ENCODE measurements at regions not wholly inside any gene's neighbourhood (a gene's known extent, or its start where the extent isn't known, plus 50 kb on each side); places are given as distances from the start of the nearest gene placed in this dataset.

- POLR2A ChIA-PET: no interaction called here
- no peak overlapping the region for H3K27ac Mint-ChIP-seq
These were observed 234.6 kb upstream of the CXCL12 start for GRCh38 chr10:44619521-44619920.

GRCh38 chr10:44619975-44620374, 235.1 kb upstream of the CXCL12 start:
- H3K27ac ChIP-seq (ENCODE audit: low read depth, low read length): no peak overlapping the region
- no peaks in the 10 kb centered on the region for H3K27me3 ChIP-seq (ENCODE audit: insufficient read depth, low read length, poor library complexity, severe bottlenecking)
- ChIA-PET CTCF (no interaction called here), POLR2A (no interaction called here)
- no peaks in the 10 kb centered on the region for H3K4me1 ChIP-seq (ENCODE audit: insufficient read depth, low read length)
- Mint-ChIP-seq H3K9me3 (peaks cover 0 to 9% (median 2%) of the 10 kb centered on the region in 5 donors), H3K27me3 (peaks cover 0 to 2% of the 10 kb centered on the region in 2 donors), H3K27ac (peak overlapping the region in 1 of 8 donors; percentile 58), H3K4me3 (no peak overlapping the region), H3K36me3 (no peaks in the 10 kb centered on the region), H3K4me1 (no peaks in the 10 kb centered on the region)
- H3K4me3 ChIP-seq (ENCODE audit: low read length): no peak overlapping the region
- DNase-seq: no peak
- H3K36me3 ChIP-seq (ENCODE audit: insufficient read depth, low read length): no peaks in the 10 kb centered on the region
- H3K9me3 ChIP-seq (ENCODE audit: low read length): no peaks in the 10 kb centered on the region

More at GRCh38 chr10:44619521-44619920, 234.6 kb upstream of the CXCL12 start:
- Histone ChIP-seq H3K36me3 (ENCODE audit: insufficient read depth, low read length) (no peaks in the 10 kb centered on the region), H3K9me3 (ENCODE audit: low read length) (no peaks in the 10 kb centered on the region), H3K27me3 (ENCODE audit: insufficient read depth, low read length, poor library complexity, severe bottlenecking) (no peaks in the 10 kb centered on the region), H3K27ac (ENCODE audit: low read depth, low read length) (no peak overlapping the region), H3K4me3 (ENCODE audit: low read length) (no peak overlapping the region), H3K4me1 (ENCODE audit: insufficient read depth, low read length) (no peaks in the 10 kb centered on the region)
- H3K27me3 Mint-ChIP-seq: peaks cover 0 to 2% of the 10 kb centered on the region in 2 donors
- CTCF ChIA-PET: no interaction called here
- peaks cover 0 to 9% (median 3%) of the 10 kb centered on the region in 5 donors for H3K9me3 Mint-ChIP-seq
- H3K36me3 Mint-ChIP-seq: no peaks in the 10 kb centered on the region
- H3K4me1 Mint-ChIP-seq: no peaks in the 10 kb centered on the region
- DNase-seq: no peak
- H3K4me3 Mint-ChIP-seq: no peak overlapping the region

- Mint-ChIP-seq H3K27me3 (no peaks in the 10 kb centered on the region), H3K36me3 (no peaks in the 10 kb centered on the region), H3K27ac (no peak overlapping the region), H3K4me3 (no peak overlapping the region), H3K9me3 (peaks cover 0 to 1% (median 0%) of the 10 kb centered on the region in 5 donors), H3K4me1 (no peaks in the 10 kb centered on the region)
- ChIA-PET CTCF (no interaction called here), POLR2A (no interaction called here)
- no peaks in the 10 kb centered on the region for H3K9me3 ChIP-seq (ENCODE audit: low read length)
- DNase-seq: no peak
- H3K4me1 ChIP-seq (ENCODE audit: insufficient read depth, low read length): no peaks in the 10 kb centered on the region
- H3K27ac ChIP-seq (ENCODE audit: low read depth, low read length): no peak overlapping the region
- H3K4me3 ChIP-seq (ENCODE audit: low read length): no peak overlapping the region
- H3K27me3 ChIP-seq (ENCODE audit: insufficient read depth, low read length, poor library complexity, severe bottlenecking): no peaks in the 10 kb centered on the region
- H3K36me3 ChIP-seq (ENCODE audit: insufficient read depth, low read length): no peaks in the 10 kb centered on the region
These were observed 242.9 kb upstream of the CXCL12 start for GRCh38 chr10:44627591-44628354.

GRCh38 chr10:44628921-44629320, 244.0 kb upstream of the CXCL12 start:
- no peaks in the 10 kb centered on the region for H3K36me3 Mint-ChIP-seq
- Histone ChIP-seq H3K27ac (ENCODE audit: low read depth, low read length) (no peak overlapping the region), H3K9me3 (ENCODE audit: low read length) (no peaks in the 10 kb centered on the region), H3K4me3 (ENCODE audit: low read length) (no peak overlapping the region), H3K36me3 (ENCODE audit: insufficient read depth, low read length) (no peaks in the 10 kb centered on the region), H3K4me1 (ENCODE audit: insufficient read depth, low read length) (no peaks in the 10 kb centered on the region), H3K27me3 (ENCODE audit: insufficient read depth, low read length, poor library complexity, severe bottlenecking) (no peaks in the 10 kb centered on the region)
- H3K4me3 Mint-ChIP-seq: no peak overlapping the region
- peaks cover 0 to 4% (median 0%) of the 10 kb centered on the region in 5 donors for H3K9me3 Mint-ChIP-seq
- DNase-seq: no peak
- H3K27ac Mint-ChIP-seq: no peak overlapping the region
- no peaks in the 10 kb centered on the region for H3K4me1 Mint-ChIP-seq
- no peaks in the 10 kb centered on the region for H3K27me3 Mint-ChIP-seq
- POLR2A ChIA-PET: no interaction called here
- CTCF ChIA-PET: no interaction called here

GRCh38 chr10:44635176-44635575, 250.3 kb upstream of the CXCL12 start:
- ChIA-PET POLR2A (no interaction called here), CTCF (no interaction called here)
- Histone ChIP-seq H3K9me3 (ENCODE audit: low read length) (no peaks in the 10 kb centered on the region), H3K27ac (ENCODE audit: low read depth, low read length) (no peak overlapping the region), H3K36me3 (ENCODE audit: insufficient read depth, low read length) (no peaks in the 10 kb centered on the region), H3K4me1 (ENCODE audit: insufficient read depth, low read length) (no peaks in the 10 kb centered on the region), H3K27me3 (ENCODE audit: insufficient read depth, low read length, poor library complexity, severe bottlenecking) (no peaks in the 10 kb centered on the region), H3K4me3 (ENCODE audit: low read length) (no peak overlapping the region)
- Mint-ChIP-seq H3K4me1 (no peaks in the 10 kb centered on the region), H3K27me3 (no peaks in the 10 kb centered on the region), H3K4me3 (no peak overlapping the region), H3K27ac (no peak overlapping the region), H3K36me3 (peaks cover 0 to 1% (median 0%) of the 10 kb centered on the region in 3 donors), H3K9me3 (peaks cover 0 to 7% (median 1%) of the 10 kb centered on the region in 5 donors)
- DNase-seq: no peak

GRCh38 chr10:44636625-44637024, 251.7 kb upstream of the CXCL12 start:
- no peaks in the 10 kb centered on the region for H3K4me1 ChIP-seq (ENCODE audit: insufficient read depth, low read length)
- H3K27me3 Mint-ChIP-seq: no peaks in the 10 kb centered on the region
- H3K4me3 Mint-ChIP-seq: no peak overlapping the region
- DNase-seq: no peak
- ChIA-PET POLR2A (no interaction called here), CTCF (no interaction called here)
- H3K4me1 Mint-ChIP-seq: no peaks in the 10 kb centered on the region
- no peaks in the 10 kb centered on the region for H3K27me3 ChIP-seq (ENCODE audit: insufficient read depth, low read length, poor library complexity, severe bottlenecking)
- H3K27ac Mint-ChIP-seq: no peak overlapping the region
- no peaks in the 10 kb centered on the region for H3K9me3 ChIP-seq (ENCODE audit: low read length)
- H3K36me3 ChIP-seq (ENCODE audit: insufficient read depth, low read length): no peaks in the 10 kb centered on the region
- H3K4me3 ChIP-seq (ENCODE audit: low read length): no peak overlapping the region
- no peak overlapping the region for H3K27ac ChIP-seq (ENCODE audit: low read depth, low read length)
- peaks cover 0 to 1% (median 0%) of the 10 kb centered on the region in 3 donors for H3K36me3 Mint-ChIP-seq
- peaks cover 0 to 7% (median 2%) of the 10 kb centered on the region in 5 donors for H3K9me3 Mint-ChIP-seq

- no peaks in the 10 kb centered on the region for H3K9me3 ChIP-seq (ENCODE audit: low read length)
- H3K27ac ChIP-seq (ENCODE audit: low read depth, low read length): no peak overlapping the region
- ChIA-PET POLR2A (no interaction called here), CTCF (no interaction called here)
- no peaks in the 10 kb centered on the region for H3K36me3 ChIP-seq (ENCODE audit: insufficient read depth, low read length)
- H3K4me1 Mint-ChIP-seq: no peaks in the 10 kb centered on the region
- H3K4me1 ChIP-seq (ENCODE audit: insufficient read depth, low read length): no peaks in the 10 kb centered on the region
- no peak overlapping the region for H3K4me3 ChIP-seq (ENCODE audit: low read length)
- DNase-seq: no peak
- peaks cover 0 to 1% (median 0%) of the 10 kb centered on the region in 3 donors for H3K36me3 Mint-ChIP-seq
- H3K27ac Mint-ChIP-seq: no peak overlapping the region
- peaks cover 2 to 7% (median 4%) of the 10 kb centered on the region in 5 donors for H3K9me3 Mint-ChIP-seq
- H3K27me3 ChIP-seq (ENCODE audit: insufficient read depth, low read length, poor library complexity, severe bottlenecking): no peaks in the 10 kb centered on the region
- no peak overlapping the region for H3K4me3 Mint-ChIP-seq
- no peaks in the 10 kb centered on the region for H3K27me3 Mint-ChIP-seq
These were observed 255.5 kb upstream of the CXCL12 start for GRCh38 chr10:44640429-44640828.

- H3K36me3 Mint-ChIP-seq: no peaks in the 10 kb centered on the region
- CTCF ChIA-PET: no interaction called here
- no peak for DNase-seq
These were observed 262.6 kb upstream of the CXCL12 start for GRCh38 chr10:44647473-44647872.

More at GRCh38 chr10:44647473-44647872, 262.6 kb upstream of the CXCL12 start:
- H3K27me3 ChIP-seq (ENCODE audit: insufficient read depth, low read length, poor library complexity, severe bottlenecking): no peaks in the 10 kb centered on the region
- H3K4me3 ChIP-seq (ENCODE audit: low read length): no peak overlapping the region
- no peaks in the 10 kb centered on the region for H3K36me3 ChIP-seq (ENCODE audit: insufficient read depth, low read length)
- no peaks in the 10 kb centered on the region for H3K4me1 ChIP-seq (ENCODE audit: insufficient read depth, low read length)
- no peaks in the 10 kb centered on the region for H3K9me3 ChIP-seq (ENCODE audit: low read length)
- H3K9me3 Mint-ChIP-seq: peaks cover 0 to 8% (median 3%) of the 10 kb centered on the region in 5 donors
- POLR2A ChIA-PET: no interaction called here
- H3K27ac Mint-ChIP-seq: no peak overlapping the region
- no peak overlapping the region for H3K27ac ChIP-seq (ENCODE audit: low read depth, low read length)
- H3K4me1 Mint-ChIP-seq: no peaks in the 10 kb centered on the region
- no peak overlapping the region for H3K4me3 Mint-ChIP-seq
- peaks cover 0 to 3% of the 10 kb centered on the region in 2 donors for H3K27me3 Mint-ChIP-seq

All from CD8-positive, alpha-beta memory T cell (primary cell).